Endothelial cell of umbilical vein (primary cell): ENCODE measurements at regions not wholly inside any gene's neighbourhood (a gene's known extent, or its start where the extent isn't known, plus 50 kb on each side); places are given as distances from the start of the nearest gene placed in this dataset.

ENCODE experiments used
- GATA2 ChIP-seq: IDR thresholded peaks from 2 replicates; pipeline ENCODE4 v1.7.0; 2011; ENCODE audit warnings: low read depth, mild to moderate bottlenecking, moderate library complexity, mixed read lengths, low read length; ENCODE audit not compliant: insufficient read length, insufficient read depth
- POLR2A ChIP-seq: IDR thresholded peaks from 2 replicates; pipeline ENCODE4 v1.6.1; 2012; ENCODE audit warnings: low read depth, mild to moderate bottlenecking, control low read depth, low read length
- POLR2AphosphoS5 ChIP-seq: IDR thresholded peaks from 2 replicates; pipeline ENCODE4 v1.6.1; 2012; ENCODE audit warnings: low read depth, mild to moderate bottlenecking, control low read depth, low read length, moderate library complexity; ENCODE audit not compliant: insufficient read depth
- TF ChIP-seq, protein P1 (sequence below), 2 donors: IDR thresholded peaks; 1 replicate in 1 of 2; 2 replicates in 1 of 2; pipeline ENCODE4 v1.5.1; 2011; ENCODE audit warnings: low read length in 2 of 2, mild to moderate bottlenecking in 2 of 2, moderate library complexity in 2 of 2, control low read depth in 1 of 2, inconsistent platforms in 1 of 2, low read depth in 1 of 2; ENCODE audit not compliant: insufficient read depth in 1 of 2; ENCODE audit errors: extremely low read depth in 1 of 2

DNA sequence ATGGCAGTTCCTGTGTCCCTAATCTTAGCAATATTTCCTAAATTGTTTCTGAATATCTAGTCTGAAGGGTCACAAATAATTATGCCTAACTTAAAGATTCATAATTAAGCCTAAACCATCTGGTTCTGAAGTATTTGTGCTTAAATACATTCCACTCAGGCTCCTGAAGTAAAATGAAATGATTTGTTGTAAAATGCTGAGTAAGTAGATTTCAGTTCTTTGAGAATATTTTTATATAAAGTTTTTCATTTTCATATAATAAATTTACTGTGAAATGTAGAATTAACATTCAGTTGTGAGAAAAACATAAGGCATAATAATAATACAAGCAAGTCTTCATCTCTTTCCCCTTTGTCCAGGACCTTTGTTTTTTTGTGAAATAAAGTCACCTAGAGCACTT lies 330.6 kb upstream of the IMPG1 start:
- no peak for TF ChIP-seq POLR2AphosphoS5
- no peak for TF ChIP-seq POLR2A
- no peak for TF ChIP-seq GATA2
- TF ChIP-seq, protein P1, sequence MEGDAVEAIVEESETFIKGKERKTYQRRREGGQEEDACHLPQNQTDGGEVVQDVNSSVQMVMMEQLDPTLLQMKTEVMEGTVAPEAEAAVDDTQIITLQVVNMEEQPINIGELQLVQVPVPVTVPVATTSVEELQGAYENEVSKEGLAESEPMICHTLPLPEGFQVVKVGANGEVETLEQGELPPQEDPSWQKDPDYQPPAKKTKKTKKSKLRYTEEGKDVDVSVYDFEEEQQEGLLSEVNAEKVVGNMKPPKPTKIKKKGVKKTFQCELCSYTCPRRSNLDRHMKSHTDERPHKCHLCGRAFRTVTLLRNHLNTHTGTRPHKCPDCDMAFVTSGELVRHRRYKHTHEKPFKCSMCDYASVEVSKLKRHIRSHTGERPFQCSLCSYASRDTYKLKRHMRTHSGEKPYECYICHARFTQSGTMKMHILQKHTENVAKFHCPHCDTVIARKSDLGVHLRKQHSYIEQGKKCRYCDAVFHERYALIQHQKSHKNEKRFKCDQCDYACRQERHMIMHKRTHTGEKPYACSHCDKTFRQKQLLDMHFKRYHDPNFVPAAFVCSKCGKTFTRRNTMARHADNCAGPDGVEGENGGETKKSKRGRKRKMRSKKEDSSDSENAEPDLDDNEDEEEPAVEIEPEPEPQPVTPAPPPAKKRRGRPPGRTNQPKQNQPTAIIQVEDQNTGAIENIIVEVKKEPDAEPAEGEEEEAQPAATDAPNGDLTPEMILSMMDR (IDR thresholded peaks at IDR 0.05; ENCODE audit: extremely low read depth in 1 of 2, insufficient read depth in 1 of 2, low read depth in 1 of 2, low read length in 2 of 2): no peak
